ENCODE measurements at regions not wholly inside any gene's neighbourhood (a gene's known extent, or its start where the extent isn't known, plus 50 kb on each side); places are given as distances from the start of the nearest gene placed in this dataset.
A peak's percentile ranks its signal among the peaks of the same experiment; 100 is the strongest.
"Not testable (repeated sequence)": the region's sequence is repeated elsewhere in the genome, so short reads cannot be mapped to it uniquely, and the experiment has no call there.

GRCh38 chr4:86413426-86413825 is 53.6 kb upstream of the MAPK10 start:
- H3K9ac ChIP-seq (ENCODE audit: low read length); H3K4me3 ChIP-seq (ENCODE audit: low read depth, low read length); H3K4me1 ChIP-seq (ENCODE audit: control insufficient read depth, insufficient read depth, low read length); H3K27me3 ChIP-seq (ENCODE audit: control insufficient read depth, insufficient read depth, low read length); H3K27ac ChIP-seq (ENCODE audit: low read depth, low read length); H3K9me3 ChIP-seq (ENCODE audit: control insufficient read depth, insufficient read depth, low read depth, low read length); H3K36me3 ChIP-seq (ENCODE audit: control insufficient read depth, insufficient read depth, low read length): not testable (repeated sequence)

DNA sequence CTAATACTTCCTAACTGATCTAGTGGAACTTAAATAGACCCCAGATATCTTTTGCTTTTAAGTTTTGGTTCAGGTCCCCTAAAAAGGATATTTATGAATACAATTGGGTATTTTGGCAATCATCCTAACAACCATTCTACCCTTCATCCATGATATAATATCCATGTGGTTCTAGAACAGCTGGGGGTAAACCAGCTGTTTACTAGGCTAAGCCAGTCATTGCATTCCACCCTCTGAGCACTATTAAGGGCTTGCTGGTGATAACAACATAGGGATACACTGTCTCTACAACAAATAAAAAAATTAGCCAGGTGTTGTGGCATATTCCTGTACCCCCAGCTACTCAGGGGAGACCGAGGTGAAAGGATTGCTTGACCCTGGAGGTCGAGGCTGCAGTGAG is 54.8 kb upstream of the MAPK10 start:
- Histone ChIP-seq H3K27me3 (ENCODE audit: control insufficient read depth, insufficient read depth, low read length) (no peaks in the 10 kb centered on the region), H3K4me1 (ENCODE audit: control insufficient read depth, insufficient read depth, low read length) (peaks cover 3% of the 10 kb centered on the region; the same call in 1 of the 2 replicates), H3K4me3 (ENCODE audit: low read depth, low read length) (no peak overlapping the region), H3K27ac (ENCODE audit: low read depth, low read length) (no peak overlapping the region), H3K36me3 (ENCODE audit: control insufficient read depth, insufficient read depth, low read length) (no peaks in the 10 kb centered on the region), H3K9ac (ENCODE audit: low read length) (no peak overlapping the region), H3K9me3 (ENCODE audit: control insufficient read depth, insufficient read depth, low read depth, low read length) (peaks cover 11% of the 10 kb centered on the region; the same call in 1 of the 2 replicates)

- Histone ChIP-seq H3K4me3 (ENCODE audit: low read depth, low read length) (no peak overlapping the region), H3K9ac (ENCODE audit: low read length) (no peak overlapping the region), H3K4me1 (ENCODE audit: control insufficient read depth, insufficient read depth, low read length) (peaks cover 3% of the 10 kb centered on the region; the same call in 1 of the 2 replicates), H3K36me3 (ENCODE audit: control insufficient read depth, insufficient read depth, low read length) (no peaks in the 10 kb centered on the region), H3K9me3 (ENCODE audit: control insufficient read depth, insufficient read depth, low read depth, low read length) (peaks cover 16% of the 10 kb centered on the region; the same call in 1 of the 2 replicates), H3K27me3 (ENCODE audit: control insufficient read depth, insufficient read depth, low read length) (no peaks in the 10 kb centered on the region), H3K27ac (ENCODE audit: low read depth, low read length) (no peak overlapping the region)
Measured at GRCh38 chr4:86416081-86416480, 56.2 kb upstream of the MAPK10 start.

DNA sequence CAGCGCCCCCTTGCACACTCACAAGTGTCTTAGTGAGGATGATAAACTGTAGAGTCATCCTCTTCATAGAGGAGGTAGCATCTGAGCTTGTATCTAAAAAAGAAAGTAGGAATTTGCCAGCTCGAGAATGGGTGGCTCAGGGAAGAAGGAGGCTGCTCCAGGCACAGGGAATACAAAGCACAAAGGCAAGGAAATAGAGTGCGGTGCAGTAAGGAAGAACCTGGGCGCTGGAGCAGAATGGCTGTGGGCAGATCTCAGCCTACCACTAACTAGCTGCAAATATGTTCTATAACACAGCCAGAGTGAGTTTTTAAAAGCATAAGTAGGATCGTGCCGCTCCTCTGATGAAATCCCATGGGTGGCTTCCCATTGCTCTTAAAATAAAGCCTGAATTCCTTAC is 61.6 kb upstream of the MAPK10 start:
- Histone ChIP-seq H3K27me3 (ENCODE audit: control insufficient read depth, insufficient read depth, low read length) (no peaks in the 10 kb centered on the region), H3K9ac (ENCODE audit: low read length) (no peak overlapping the region), H3K36me3 (ENCODE audit: control insufficient read depth, insufficient read depth, low read length) (no peaks in the 10 kb centered on the region), H3K9me3 (ENCODE audit: control insufficient read depth, insufficient read depth, low read depth, low read length) (peaks cover 9% of the 10 kb centered on the region; the same call in 1 of the 2 replicates), H3K27ac (ENCODE audit: low read depth, low read length) (no peak overlapping the region), H3K4me3 (ENCODE audit: low read depth, low read length) (no peak overlapping the region), H3K4me1 (ENCODE audit: control insufficient read depth, insufficient read depth, low read length) (peaks cover 8% of the 10 kb centered on the region)

- Histone ChIP-seq H3K27ac (ENCODE audit: low read depth, low read length) (no peak overlapping the region), H3K4me3 (ENCODE audit: low read depth, low read length) (no peak overlapping the region), H3K9ac (ENCODE audit: low read length) (no peak overlapping the region), H3K27me3 (ENCODE audit: control insufficient read depth, insufficient read depth, low read length) (no peaks in the 10 kb centered on the region), H3K4me1 (ENCODE audit: control insufficient read depth, insufficient read depth, low read length) (peaks cover 11% of the 10 kb centered on the region), H3K9me3 (ENCODE audit: control insufficient read depth, insufficient read depth, low read depth, low read length) (no peaks in the 10 kb centered on the region), H3K36me3 (ENCODE audit: control insufficient read depth, insufficient read depth, low read length) (no peaks in the 10 kb centered on the region)
Measured at GRCh38 chr4:86431543-86432116, 71.8 kb upstream of the MAPK10 start.

DNA sequence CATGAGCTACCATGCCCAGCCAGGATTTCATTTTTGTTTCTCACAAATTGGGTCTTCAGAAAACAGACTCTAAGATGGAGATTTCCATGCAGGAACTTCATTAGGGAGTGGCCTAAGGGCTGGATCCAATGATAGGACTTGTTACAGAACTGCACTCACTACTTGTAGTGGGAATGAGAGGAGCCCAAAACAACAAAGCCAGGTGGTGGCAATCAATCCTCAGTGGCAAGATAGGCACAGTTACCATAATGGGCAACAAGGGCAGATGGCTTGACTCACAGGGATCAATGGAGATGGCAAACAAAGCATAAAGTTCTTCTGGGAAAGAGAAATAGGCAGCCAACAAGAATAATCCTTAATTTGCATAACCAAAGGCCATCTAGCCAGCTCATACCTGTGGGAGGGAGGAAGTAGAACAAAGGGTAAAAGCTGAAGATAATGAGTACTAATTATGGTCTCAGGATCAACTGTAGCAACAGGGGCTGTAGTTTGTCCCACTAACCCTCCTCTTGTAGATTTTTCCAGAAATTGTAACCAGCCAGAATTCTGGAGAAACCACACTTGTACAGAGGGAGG is 72.8 kb upstream of the MAPK10 start:
- Histone ChIP-seq H3K9ac (ENCODE audit: low read length) (no peak overlapping the region), H3K9me3 (ENCODE audit: control insufficient read depth, insufficient read depth, low read depth, low read length) (no peaks in the 10 kb centered on the region), H3K36me3 (ENCODE audit: control insufficient read depth, insufficient read depth, low read length) (no peaks in the 10 kb centered on the region)

DNA sequence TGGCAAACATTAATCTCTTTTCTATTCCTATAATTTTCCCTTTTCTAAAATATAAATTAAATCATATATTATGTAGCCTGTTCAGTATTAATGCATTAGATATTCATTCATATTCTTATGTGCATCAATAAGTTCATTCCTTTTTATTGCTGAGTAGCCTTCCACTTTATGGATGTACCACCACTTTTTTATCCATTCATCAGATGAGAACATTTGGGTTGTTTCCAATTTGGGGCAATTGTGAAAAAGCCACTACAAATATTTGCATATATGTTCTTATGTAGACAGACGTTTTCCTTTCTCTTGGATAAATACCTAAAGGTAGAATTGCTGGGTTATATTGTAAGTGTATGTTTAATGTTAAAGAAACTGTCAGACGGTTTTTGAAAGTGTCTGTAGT is 79.4 kb upstream of the MAPK10 start:
- H3K9me3 ChIP-seq (ENCODE audit: control insufficient read depth, insufficient read depth, low read depth, low read length), result peaks cover 4% of the 10 kb centered on the region

More for the DNA sequence above, 72.8 kb upstream of the MAPK10 start:
- Histone ChIP-seq H3K4me1 (ENCODE audit: control insufficient read depth, insufficient read depth, low read length) (peaks cover 11% of the 10 kb centered on the region), H3K4me3 (ENCODE audit: low read depth, low read length) (no peak overlapping the region), H3K27me3 (ENCODE audit: control insufficient read depth, insufficient read depth, low read length) (no peaks in the 10 kb centered on the region), H3K27ac (ENCODE audit: low read depth, low read length) (no peak overlapping the region)

DNA sequence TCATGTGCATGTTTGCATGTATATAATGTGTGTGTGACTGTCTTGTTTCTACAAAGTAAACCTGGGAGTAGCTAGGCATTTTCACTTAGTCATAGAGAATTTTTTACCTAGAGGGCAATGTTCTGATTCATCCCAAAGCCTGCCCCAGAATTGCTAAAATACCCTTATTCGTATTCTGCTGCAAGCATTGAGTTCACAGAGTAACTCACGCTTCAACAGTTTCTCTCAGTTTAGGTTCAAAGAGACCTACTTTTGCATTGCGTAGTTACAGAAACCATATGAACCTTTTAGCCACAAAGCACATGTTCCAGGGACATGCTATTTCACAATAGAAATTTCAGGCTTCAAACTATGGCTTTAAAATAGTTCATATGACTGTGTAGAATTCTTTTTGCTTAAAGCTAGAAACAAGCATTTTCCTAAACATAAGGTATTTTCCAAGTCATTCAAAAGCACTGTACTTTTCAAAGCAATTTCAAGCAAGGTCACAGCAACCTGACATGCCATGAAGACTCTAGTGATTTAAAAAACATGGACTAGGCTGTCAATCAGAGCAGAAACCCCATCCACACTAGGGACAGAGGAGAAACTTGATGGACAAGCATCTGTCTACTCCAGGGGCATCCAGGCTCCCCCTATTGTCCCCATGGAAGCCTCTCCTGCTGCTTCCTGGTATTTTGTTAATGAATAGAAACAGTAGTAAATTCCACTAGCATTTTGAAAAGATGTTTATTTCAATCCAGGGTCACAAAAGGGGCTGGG is 81.5 kb upstream of the MAPK10 start:
- H3K27ac ChIP-seq (ENCODE audit: low read depth, low read length), result peak overlapping the region; percentile 18; the same call in 1 of the 2 replicates
- no peaks in the 10 kb centered on the region for H3K36me3 ChIP-seq (ENCODE audit: control insufficient read depth, insufficient read depth, low read length)
- H3K4me1 ChIP-seq (ENCODE audit: control insufficient read depth, insufficient read depth, low read length), result peaks cover 18% of the 10 kb centered on the region
- H3K4me3 ChIP-seq (ENCODE audit: low read depth, low read length), result no peak overlapping the region
- no peaks in the 10 kb centered on the region for H3K27me3 ChIP-seq (ENCODE audit: control insufficient read depth, insufficient read depth, low read length)
- peak overlapping the region; percentile 6 for H3K9ac ChIP-seq (ENCODE audit: low read length)
- peaks cover 9% of the 10 kb centered on the region for H3K9me3 ChIP-seq (ENCODE audit: control insufficient read depth, insufficient read depth, low read depth, low read length)

More for the DNA sequence above, 79.4 kb upstream of the MAPK10 start:
- H3K36me3 ChIP-seq (ENCODE audit: control insufficient read depth, insufficient read depth, low read length), result no peaks in the 10 kb centered on the region
- no peak overlapping the region for H3K27ac ChIP-seq (ENCODE audit: low read depth, low read length)
- no peak overlapping the region for H3K9ac ChIP-seq (ENCODE audit: low read length)
- no peak overlapping the region for H3K4me3 ChIP-seq (ENCODE audit: low read depth, low read length)
- no peaks in the 10 kb centered on the region for H3K27me3 ChIP-seq (ENCODE audit: control insufficient read depth, insufficient read depth, low read length)
- H3K4me1 ChIP-seq (ENCODE audit: control insufficient read depth, insufficient read depth, low read length), result peaks cover 18% of the 10 kb centered on the region

- H3K27me3 ChIP-seq (ENCODE audit: control insufficient read depth, insufficient read depth, low read length), result no peaks in the 10 kb centered on the region
- no peak overlapping the region; the same call in 1 of the 2 replicates for H3K27ac ChIP-seq (ENCODE audit: low read depth, low read length)
- H3K36me3 ChIP-seq (ENCODE audit: control insufficient read depth, insufficient read depth, low read length), result no peaks in the 10 kb centered on the region
- no peak overlapping the region for H3K4me3 ChIP-seq (ENCODE audit: low read depth, low read length)
- peaks cover 18% of the 10 kb centered on the region for H3K4me1 ChIP-seq (ENCODE audit: control insufficient read depth, insufficient read depth, low read length)
- H3K9me3 ChIP-seq (ENCODE audit: control insufficient read depth, insufficient read depth, low read depth, low read length), result peaks cover 9% of the 10 kb centered on the region
- H3K9ac ChIP-seq (ENCODE audit: low read length), result no peak overlapping the region
Measured at GRCh38 chr4:86442881-86443280, 83.0 kb upstream of the MAPK10 start.

- H3K4me1 ChIP-seq (ENCODE audit: control insufficient read depth, insufficient read depth, low read length), result peaks cover 18% of the 10 kb centered on the region
- H3K36me3 ChIP-seq (ENCODE audit: control insufficient read depth, insufficient read depth, low read length), result no peaks in the 10 kb centered on the region
- H3K27me3 ChIP-seq (ENCODE audit: control insufficient read depth, insufficient read depth, low read length), result no peaks in the 10 kb centered on the region
- no peak overlapping the region for H3K4me3 ChIP-seq (ENCODE audit: low read depth, low read length)
- no peak overlapping the region; the same call in 1 of the 2 replicates for H3K27ac ChIP-seq (ENCODE audit: low read depth, low read length)
- peaks cover 9% of the 10 kb centered on the region for H3K9me3 ChIP-seq (ENCODE audit: control insufficient read depth, insufficient read depth, low read depth, low read length)
- no peak overlapping the region for H3K9ac ChIP-seq (ENCODE audit: low read length)
Measured at GRCh38 chr4:86443495-86443894, 83.6 kb upstream of the MAPK10 start.

GRCh38 chr4:86446996-86447395 is 87.1 kb upstream of the MAPK10 start:
- Histone ChIP-seq H3K9ac (ENCODE audit: low read length) (no peak overlapping the region), H3K27ac (ENCODE audit: low read depth, low read length) (no peak overlapping the region), H3K4me3 (ENCODE audit: low read depth, low read length) (no peak overlapping the region), H3K9me3 (ENCODE audit: control insufficient read depth, insufficient read depth, low read depth, low read length) (peaks cover 12% of the 10 kb centered on the region), H3K27me3 (ENCODE audit: control insufficient read depth, insufficient read depth, low read length) (no peaks in the 10 kb centered on the region), H3K4me1 (ENCODE audit: control insufficient read depth, insufficient read depth, low read length) (peaks cover 41% of the 10 kb centered on the region), H3K36me3 (ENCODE audit: control insufficient read depth, insufficient read depth, low read length) (no peaks in the 10 kb centered on the region)
